GM21381 (cell line): ENCODE measurements at regions not wholly inside any gene's neighbourhood (a gene's known extent, or its start where the extent isn't known, plus 50 kb on each side); places are given as distances from the start of the nearest gene placed in this dataset.

Experiments
- ATAC-seq: cut with Tn5 transposase; IDR thresholded peaks from one replicate; pipeline ENCODE4 v1.9.1; 2021; ENCODE audit warnings: mild to moderate bottlenecking, moderate library complexity; ENCODE audit not compliant: unreplicated experiment

- ATAC-seq: no peak
Measured at GRCh38 chr16:51557670-51558069, 406.6 kb upstream of the SALL1 start.

- no peak for ATAC-seq
Measured at GRCh38 chr16:51556694-51557340, 405.7 kb upstream of the SALL1 start.

- ATAC-seq: no peak
Measured at GRCh38 chr16:51553910-51554309, 402.8 kb upstream of the SALL1 start.

- ATAC-seq: no peak
Measured at GRCh38 chr16:51553314-51553713, 402.2 kb upstream of the SALL1 start.

GRCh38 chr16:51550800-51551347, 399.8 kb upstream of the SALL1 start:
- ATAC-seq: no peak

GRCh38 chr16:51549836-51550235, 398.8 kb upstream of the SALL1 start:
- ATAC-seq: no peak

- ATAC-seq: no peak
Measured at GRCh38 chr16:51545951-51546350, 394.9 kb upstream of the SALL1 start.

GRCh38 chr16:51544851-51545467, 393.9 kb upstream of the SALL1 start:
- no peak for ATAC-seq

GRCh38 chr16:51543971-51544370, 392.9 kb upstream of the SALL1 start:
- no peak for ATAC-seq

GRCh38 chr16:51542981-51543815, 392.1 kb upstream of the SALL1 start:
- no peak for ATAC-seq

- no peak for ATAC-seq
Measured at GRCh38 chr16:51540259-51540658, 389.2 kb upstream of the SALL1 start.

GRCh38 chr16:51538707-51539498, 387.8 kb upstream of the SALL1 start:
- ATAC-seq: no peak

- ATAC-seq: no peak
Measured at GRCh38 chr16:51535591-51535990, 384.5 kb upstream of the SALL1 start.

- ATAC-seq: no peak
Measured at GRCh38 chr16:51532551-51532950, 381.5 kb upstream of the SALL1 start.

GRCh38 chr16:51531271-51531670, 380.2 kb upstream of the SALL1 start:
- no peak for ATAC-seq

GRCh38 chr16:51527349-51527748, 376.3 kb upstream of the SALL1 start:
- no peak for ATAC-seq

- ATAC-seq: no peak
Measured at GRCh38 chr16:51526621-51527020, 375.6 kb upstream of the SALL1 start.

- ATAC-seq: no peak
Measured at GRCh38 chr16:51524555-51525373, 373.7 kb upstream of the SALL1 start.

GRCh38 chr16:51524070-51524469, 373.0 kb upstream of the SALL1 start:
- ATAC-seq: no peak

- no peak for ATAC-seq
Measured at GRCh38 chr16:51523400-51523799, 372.3 kb upstream of the SALL1 start.
